SH-SY5Y (cell line): ENCODE measurements at regions not wholly inside any gene's neighbourhood (a gene's known extent, or its start where the extent isn't known, plus 50 kb on each side); places are given as distances from the start of the nearest gene placed in this dataset.

Experiments used
- GATA2 ChIP-seq: IDR thresholded peaks from 2 replicates; pipeline ENCODE4 v1.6.1; 2011; ENCODE audit warnings: mild to moderate bottlenecking, low read depth, low read length
- GATA3 ChIP-seq: IDR thresholded peaks from 2 replicates; pipeline ENCODE4 v1.6.1; 2011; ENCODE audit warnings: low read depth, mild to moderate bottlenecking, low read length, moderate library complexity

GRCh38 chr1:80417671-80418070, 1383.1 kb upstream of the ADGRL2 start:
- TF ChIP-seq GATA2 (no peak), GATA3 (no peak)
